22Rv1 (cell line): ENCODE measurements at regions not wholly inside any gene's neighbourhood (a gene's known extent, or its start where the extent isn't known, plus 50 kb on each side); places are given as distances from the start of the nearest gene placed in this dataset.
"Not testable (repeated sequence)": the region's sequence is repeated elsewhere in the genome, so short reads cannot be mapped to it uniquely, and the experiment has no call there.

ENCODE experiments used
- CTCF ChIP-seq: fragments of 450-650 bp; IDR thresholded peaks from 2 replicates; pipeline ENCODE4 v1.5.1; 2017; ENCODE audit warnings: mild to moderate bottlenecking
- ZFX ChIP-seq: fragments of 450-650 bp; IDR thresholded peaks from 2 replicates; pipeline ENCODE4 v1.6.1; 2017; ENCODE audit warnings: antibody characterized with exemption, borderline replicate concordance

GRCh38 chr3:34169636-34170035 lies 371.2 kb downstream of the PDCD6IP start:
- TF ChIP-seq CTCF, ZFX: not testable (repeated sequence)
